Colon (tissue), 2 donors: ENCODE measurements at regions not wholly inside any gene's neighbourhood (a gene's known extent, or its start where the extent isn't known, plus 50 kb on each side); places are given as distances from the start of the nearest gene placed in this dataset.

Source experiments
- FAIRE-seq: peaks from 2 replicates; lab custom pipeline; 2012; peaks lifted over from hg19 to GRCh38; lab: Jason Lieb, UNC
- donor health status: control.
- donor health status: control.

GRCh38 chr3:109903100-109903499, 565.8 kb upstream of the DPPA4 start:
- FAIRE-seq, result no peak

- no peak for FAIRE-seq
Observed at GRCh38 chr3:109910772-109911171, 573.4 kb upstream of the DPPA4 start.

GRCh38 chr3:109918740-109919139, 581.4 kb upstream of the DPPA4 start:
- no peak for FAIRE-seq

GRCh38 chr3:109920749-109921148, 583.4 kb upstream of the DPPA4 start:
- FAIRE-seq, result no peak

- FAIRE-seq, result no peak
Observed at GRCh38 chr3:109921509-109921908, 584.2 kb upstream of the DPPA4 start.

GRCh38 chr3:109922856-109923255, 585.5 kb upstream of the DPPA4 start:
- FAIRE-seq, result no peak

- no peak for FAIRE-seq
Observed at GRCh38 chr3:109923431-109923830, 586.1 kb upstream of the DPPA4 start.

GRCh38 chr3:109924196-109924595, 586.9 kb upstream of the DPPA4 start:
- no peak for FAIRE-seq

- FAIRE-seq, result no peak
Observed at GRCh38 chr3:109926376-109926775, 589.0 kb upstream of the DPPA4 start.

- FAIRE-seq, result no peak
Observed at GRCh38 chr3:109927161-109927560, 589.8 kb upstream of the DPPA4 start.

GRCh38 chr3:109927726-109928125, 590.4 kb upstream of the DPPA4 start:
- FAIRE-seq, result no peak

GRCh38 chr3:109930582-109930981, 593.2 kb upstream of the DPPA4 start:
- no peak for FAIRE-seq

GRCh38 chr3:109933576-109933975, 596.2 kb upstream of the DPPA4 start:
- FAIRE-seq, result no peak

GRCh38 chr3:109939817-109940216, 602.5 kb upstream of the DPPA4 start:
- no peak for FAIRE-seq

- FAIRE-seq, result no peak
Observed at GRCh38 chr3:109943181-109943580, 605.8 kb upstream of the DPPA4 start.

GRCh38 chr3:109944836-109945235, 607.5 kb upstream of the DPPA4 start:
- no peak for FAIRE-seq

- FAIRE-seq, result no peak
Observed at GRCh38 chr3:109952924-109953323, 615.6 kb upstream of the DPPA4 start.

- FAIRE-seq, result no peak
Observed at GRCh38 chr3:109963831-109964230, 626.5 kb upstream of the DPPA4 start.

GRCh38 chr3:109973733-109974132, 636.4 kb upstream of the DPPA4 start:
- no peak for FAIRE-seq

- no peak for FAIRE-seq
Observed at GRCh38 chr3:109977897-109978296, 640.6 kb upstream of the DPPA4 start.

- no peak for FAIRE-seq
Observed at GRCh38 chr3:109982201-109982600, 644.9 kb upstream of the DPPA4 start.

GRCh38 chr3:109984976-109985375, 647.6 kb upstream of the DPPA4 start:
- no peak for FAIRE-seq

- no peak for FAIRE-seq
Observed at GRCh38 chr3:109985943-109986555, 648.7 kb upstream of the DPPA4 start.

GRCh38 chr3:109994853-109995252, 657.5 kb upstream of the DPPA4 start:
- FAIRE-seq, result no peak

GRCh38 chr3:109995377-109995776, 658.0 kb upstream of the DPPA4 start:
- no peak for FAIRE-seq
